Activated CD8-positive, alpha-beta T cell treated with anti-CD3 and anti-CD28 coated beads, Interleukin-2, amount 10 ng/mL, durations not matched to agents 7 days and 5 days (primary cell): ENCODE measurements at regions not wholly inside any gene's neighbourhood (a gene's known extent, or its start where the extent isn't known, plus 50 kb on each side); places are given as distances from the start of the nearest gene placed in this dataset.
"Not testable (repeated sequence)": the region's sequence is repeated elsewhere in the genome, so short reads cannot be mapped to it uniquely, and the experiment has no call there.

Experiments used
- ATAC-seq: fragments of 150-1000 bp; cut with Tn5 transposase; one replicate; pipeline ENCODE4 v1.10.0; 2021; ENCODE audit warnings: moderate library complexity
- CTCF ChIA-PET: fragments of 350-600 bp; sonication (Branson Sonifier 250); formaldehyde crosslinking; loops from one replicate; lab custom pipeline; 2021; ENCODE audit warnings: antibody characterized with exemption; lab: Charles Lee
- POLR2A ChIA-PET: fragments of 350-600 bp; sonication (Branson Sonifier 250); formaldehyde crosslinking; loops from one replicate; lab custom pipeline; 2021; ENCODE audit warnings: antibody characterized with exemption; lab: Charles Lee
- DNase-seq: peaks from one replicate; pipeline ENCODE4 v3.0.0-alpha.2; 2020
- H3K27ac Mint-ChIP-seq: one replicate; pipeline ENCODE4 v1.8.0; 2021; ENCODE audit warnings: mild to moderate bottlenecking, mixed read lengths
- H3K27me3 Mint-ChIP-seq: one replicate; pipeline ENCODE4 v1.8.0; 2021; ENCODE audit warnings: low read depth, mixed read lengths
- H3K36me3 Mint-ChIP-seq: one replicate; pipeline ENCODE4 v1.8.0; 2021; ENCODE audit warnings: low read depth, mixed read lengths
- H3K4me1 Mint-ChIP-seq: one replicate; pipeline ENCODE4 v1.8.0; 2021; ENCODE audit warnings: low read depth, mixed read lengths
- H3K4me3 Mint-ChIP-seq: one replicate; pipeline ENCODE4 v1.8.0; 2021; ENCODE audit warnings: mild to moderate bottlenecking, mixed read lengths
- H3K9me3 Mint-ChIP-seq: one replicate; pipeline ENCODE4 v1.8.0; 2022; ENCODE audit warnings: mixed read lengths; ENCODE audit not compliant: insufficient read depth

- no peaks in the 10 kb centered on the region for H3K9me3 Mint-ChIP-seq
- no peak overlapping the region for H3K4me3 Mint-ChIP-seq
- no peak for DNase-seq
- H3K27ac Mint-ChIP-seq, result no peak overlapping the region
- ChIA-PET CTCF (no interaction called here), POLR2A (no interaction called here)
- ATAC-seq, result no peak
- H3K36me3 Mint-ChIP-seq, result no peaks in the 10 kb centered on the region
- H3K4me1 Mint-ChIP-seq, result no peaks in the 10 kb centered on the region
- H3K27me3 Mint-ChIP-seq, result no peaks in the 10 kb centered on the region
Measured at GRCh38 chr11:86737737-86738136, 62.6 kb upstream of the PRSS23 start.

GRCh38 chr11:86737230-86737629, 63.1 kb upstream of the PRSS23 start:
- ChIA-PET CTCF (no interaction called here), POLR2A (no interaction called here)
- DNase-seq (no peak), ATAC-seq (no peak)
- Mint-ChIP-seq H3K4me1 (no peaks in the 10 kb centered on the region), H3K9me3 (no peaks in the 10 kb centered on the region), H3K36me3 (no peaks in the 10 kb centered on the region), H3K27ac (no peak overlapping the region), H3K4me3 (no peak overlapping the region), H3K27me3 (no peaks in the 10 kb centered on the region)

- H3K4me3 Mint-ChIP-seq, result no peak overlapping the region
- no peaks in the 10 kb centered on the region for H3K9me3 Mint-ChIP-seq
- ATAC-seq (no peak), DNase-seq (no peak)
- no peak overlapping the region for H3K27ac Mint-ChIP-seq
- H3K4me1 Mint-ChIP-seq, result no peaks in the 10 kb centered on the region
- CTCF ChIA-PET, result interaction anchor here (1.0 kb wide), 1 partner anchor 127 kb away, joined by 4 read pairs; no protein-coding TSS in a partner anchor
- POLR2A ChIA-PET, result no interaction called here
- H3K36me3 Mint-ChIP-seq, result no peaks in the 10 kb centered on the region
- no peaks in the 10 kb centered on the region for H3K27me3 Mint-ChIP-seq
Measured at GRCh38 chr11:86736291-86737143, 63.8 kb upstream of the PRSS23 start.

- no peaks in the 10 kb centered on the region for H3K9me3 Mint-ChIP-seq
- CTCF ChIA-PET, result interaction anchor here (1.0 kb wide), 1 partner anchor 126 kb away, joined by 4 read pairs; no protein-coding TSS in a partner anchor
- DNase-seq, result no peak
- H3K36me3 Mint-ChIP-seq, result no peaks in the 10 kb centered on the region
- no peak overlapping the region for H3K4me3 Mint-ChIP-seq
- POLR2A ChIA-PET, result no interaction called here
- ATAC-seq, result no peak
- no peaks in the 10 kb centered on the region for H3K4me1 Mint-ChIP-seq
- no peaks in the 10 kb centered on the region for H3K27me3 Mint-ChIP-seq
- no peak overlapping the region for H3K27ac Mint-ChIP-seq
Measured at GRCh38 chr11:86735451-86736290, 63.3 kb upstream of the ME3 start.

- DNase-seq, H3K27me3 Mint-ChIP-seq, ATAC-seq, H3K9me3 Mint-ChIP-seq, CTCF ChIA-PET, H3K4me1 Mint-ChIP-seq, H3K27ac Mint-ChIP-seq, POLR2A ChIA-PET, H3K36me3 Mint-ChIP-seq, H3K4me3 Mint-ChIP-seq: not testable (repeated sequence)
Measured at GRCh38 chr11:86732739-86733138, 60.3 kb upstream of the ME3 start.

GRCh38 chr11:86732286-86732685, 59.9 kb upstream of the ME3 start:
- H3K9me3 Mint-ChIP-seq, ATAC-seq, POLR2A ChIA-PET, DNase-seq, H3K4me3 Mint-ChIP-seq, H3K4me1 Mint-ChIP-seq, H3K36me3 Mint-ChIP-seq, CTCF ChIA-PET, H3K27me3 Mint-ChIP-seq, H3K27ac Mint-ChIP-seq: not testable (repeated sequence)

- H3K27ac Mint-ChIP-seq, H3K4me1 Mint-ChIP-seq, POLR2A ChIA-PET, CTCF ChIA-PET, H3K4me3 Mint-ChIP-seq, H3K9me3 Mint-ChIP-seq, H3K27me3 Mint-ChIP-seq, ATAC-seq, DNase-seq, H3K36me3 Mint-ChIP-seq: not testable (repeated sequence)
Measured at GRCh38 chr11:86729576-86729975, 57.2 kb upstream of the ME3 start.

GRCh38 chr11:86728562-86728961, 56.1 kb upstream of the ME3 start:
- POLR2A ChIA-PET, result no interaction called here
- no peak overlapping the region for H3K4me3 Mint-ChIP-seq
- H3K9me3 Mint-ChIP-seq, result no peaks in the 10 kb centered on the region

GRCh38 chr11:86726770-86727504, 54.5 kb upstream of the ME3 start:
- H3K36me3 Mint-ChIP-seq, result no peaks in the 10 kb centered on the region
- ATAC-seq, result no peak
- H3K4me1 Mint-ChIP-seq, result no peaks in the 10 kb centered on the region
- peaks cover 2% of the 10 kb centered on the region for H3K27me3 Mint-ChIP-seq
- H3K9me3 Mint-ChIP-seq, result peaks cover 10% of the 10 kb centered on the region
- DNase-seq, result no peak
- ChIA-PET POLR2A (interaction anchor here (0.7 kb wide), 1 partner anchor 45 kb away, joined by 4 read pairs; no protein-coding TSS in a partner anchor), CTCF (no interaction called here)
- no peak overlapping the region for H3K4me3 Mint-ChIP-seq
- H3K27ac Mint-ChIP-seq, result no peak overlapping the region

More at GRCh38 chr11:86728562-86728961, 56.1 kb upstream of the ME3 start:
- Mint-ChIP-seq H3K36me3 (no peaks in the 10 kb centered on the region), H3K4me1 (no peaks in the 10 kb centered on the region), H3K27me3 (peaks cover 2% of the 10 kb centered on the region), H3K27ac (no peak overlapping the region)
- ATAC-seq, result no peak
- DNase-seq, result no peak
- CTCF ChIA-PET, result no interaction called here

GRCh38 chr11:86726118-86726753, 53.8 kb upstream of the ME3 start:
- no peak for DNase-seq
- ATAC-seq, result no peak

GRCh38 chr11:86724137-86724536, 51.7 kb upstream of the ME3 start:
- Mint-ChIP-seq H3K4me1 (no peaks in the 10 kb centered on the region), H3K36me3 (no peaks in the 10 kb centered on the region), H3K27me3 (peaks cover 3% of the 10 kb centered on the region), H3K4me3 (no peak overlapping the region), H3K27ac (no peak overlapping the region), H3K9me3 (peaks cover 10% of the 10 kb centered on the region)
- ATAC-seq (no peak), DNase-seq (no peak)
- CTCF ChIA-PET, result no interaction called here
- POLR2A ChIA-PET, result no interaction called here

More at GRCh38 chr11:86726118-86726753, 53.8 kb upstream of the ME3 start:
- CTCF ChIA-PET, result no interaction called here
- POLR2A ChIA-PET, result no interaction called here
- Mint-ChIP-seq H3K4me1 (no peaks in the 10 kb centered on the region), H3K4me3 (no peak overlapping the region), H3K27me3 (peaks cover 2% of the 10 kb centered on the region), H3K9me3 (peaks cover 10% of the 10 kb centered on the region), H3K36me3 (no peaks in the 10 kb centered on the region), H3K27ac (no peak overlapping the region)
